H4 (cell line): ENCODE measurements at regions not wholly inside any gene's neighbourhood (a gene's known extent, or its start where the extent isn't known, plus 50 kb on each side); places are given as distances from the start of the nearest gene placed in this dataset.

ENCODE experiments used
- DNase-seq: peaks from one replicate; pipeline ENCODE4 v3.0.0-alpha.2; 2015; ENCODE audit warnings: low spot score

- DNase-seq, result no peak
Measured at GRCh38 chr9:82320566-82320965, 332.0 kb downstream of the SPATA31D1 start.

- DNase-seq, result no peak
Measured at GRCh38 chr9:82325907-82326306, 337.3 kb downstream of the SPATA31D1 start.

- no peak for DNase-seq
Measured at GRCh38 chr9:82327641-82328040, 339.1 kb downstream of the SPATA31D1 start.

- DNase-seq, result no peak
Measured at GRCh38 chr9:82331079-82331478, 342.5 kb downstream of the SPATA31D1 start.

GRCh38 chr9:82332018-82332773 is 343.6 kb downstream of the SPATA31D1 start:
- peak; percentile 56 for DNase-seq

- no peak for DNase-seq
Measured at GRCh38 chr9:82332774-82333152, 344.2 kb downstream of the SPATA31D1 start.

- DNase-seq, result no peak
Measured at GRCh38 chr9:82333671-82334070, 345.1 kb downstream of the SPATA31D1 start.

GRCh38 chr9:82334286-82334685 is 345.7 kb downstream of the SPATA31D1 start:
- no peak for DNase-seq

GRCh38 chr9:82337351-82337750 is 348.8 kb downstream of the SPATA31D1 start:
- no peak for DNase-seq

GRCh38 chr9:82342046-82342445 is 353.5 kb downstream of the SPATA31D1 start:
- no peak for DNase-seq

GRCh38 chr9:82346040-82346439 is 357.5 kb downstream of the SPATA31D1 start:
- DNase-seq, result no peak

GRCh38 chr9:82353631-82354278 is 365.2 kb downstream of the SPATA31D1 start:
- DNase-seq, result no peak

- DNase-seq, result peak; percentile 61
Measured at GRCh38 chr9:82354279-82354659, 365.7 kb downstream of the SPATA31D1 start.

GRCh38 chr9:82356131-82356530 is 367.6 kb downstream of the SPATA31D1 start:
- DNase-seq, result no peak

GRCh38 chr9:82356871-82357270 is 368.3 kb downstream of the SPATA31D1 start:
- no peak for DNase-seq

- no peak for DNase-seq
Measured at GRCh38 chr9:82363198-82363597, 374.6 kb downstream of the SPATA31D1 start.

- no peak for DNase-seq
Measured at GRCh38 chr9:82363682-82364081, 375.1 kb downstream of the SPATA31D1 start.

GRCh38 chr9:82367016-82367415 is 378.4 kb downstream of the SPATA31D1 start:
- no peak for DNase-seq

GRCh38 chr9:82367929-82368328 is 379.4 kb downstream of the SPATA31D1 start:
- no peak for DNase-seq

- DNase-seq, result no peak
Measured at GRCh38 chr9:82369251-82369945, 380.8 kb downstream of the SPATA31D1 start.

- DNase-seq, result no peak
Measured at GRCh38 chr9:82375041-82375440, 386.5 kb downstream of the SPATA31D1 start.

GRCh38 chr9:82376677-82377232 is 388.2 kb downstream of the SPATA31D1 start:
- no peak for DNase-seq
